Right lung (tissue), 2 donors: ENCODE measurements at regions not wholly inside any gene's neighbourhood (a gene's known extent, or its start where the extent isn't known, plus 50 kb on each side); places are given as distances from the start of the nearest gene placed in this dataset.
"Not testable (repeated sequence)": the region's sequence is repeated elsewhere in the genome, so short reads cannot be mapped to it uniquely, and the experiment has no call there.

Experiments
- DNase-seq, 2 donors: peaks; one replicate each; pipeline ENCODE4 v3.0.0-alpha.2; 2013

- peak in 1 of 2 donors; percentile 28 for DNase-seq
Measured at GRCh38 chr2:216992056-216992675, 132.3 kb upstream of the TNP1 start.

GRCh38 chr2:216991563-216991962 is 131.7 kb upstream of the TNP1 start:
- DNase-seq, result peak; percentile 73 to 76

GRCh38 chr2:216989340-216990129 is 129.7 kb upstream of the TNP1 start:
- no peak for DNase-seq

DNA sequence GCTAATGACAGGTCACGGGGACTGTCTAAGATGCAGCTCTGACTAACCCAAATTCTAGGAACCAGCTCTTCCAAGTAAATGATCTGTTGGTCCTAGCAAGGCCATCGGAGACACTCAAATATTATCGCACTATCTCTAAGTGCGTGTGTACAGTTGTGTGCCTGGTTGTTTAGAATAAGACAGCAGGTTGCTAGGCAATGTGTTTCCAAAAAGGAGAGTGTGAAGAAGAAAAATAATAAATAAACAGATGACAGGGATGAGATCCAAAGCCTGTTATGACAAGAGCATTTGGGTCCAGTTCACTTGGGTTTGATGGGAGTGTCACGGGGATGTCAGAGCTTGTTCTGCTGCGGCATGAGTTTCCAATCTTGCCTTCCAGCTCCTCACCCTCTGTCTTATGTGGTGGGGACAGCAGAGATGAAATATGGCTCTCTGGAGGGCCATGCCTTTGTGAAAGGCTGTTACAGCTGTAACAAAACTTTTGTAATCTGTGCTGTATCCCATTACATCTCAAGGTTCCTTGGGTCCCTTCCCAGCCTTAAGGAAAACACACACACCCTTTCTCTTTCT is 127.5 kb upstream of the TNP1 start:
- DNase-seq, result no peak

DNA sequence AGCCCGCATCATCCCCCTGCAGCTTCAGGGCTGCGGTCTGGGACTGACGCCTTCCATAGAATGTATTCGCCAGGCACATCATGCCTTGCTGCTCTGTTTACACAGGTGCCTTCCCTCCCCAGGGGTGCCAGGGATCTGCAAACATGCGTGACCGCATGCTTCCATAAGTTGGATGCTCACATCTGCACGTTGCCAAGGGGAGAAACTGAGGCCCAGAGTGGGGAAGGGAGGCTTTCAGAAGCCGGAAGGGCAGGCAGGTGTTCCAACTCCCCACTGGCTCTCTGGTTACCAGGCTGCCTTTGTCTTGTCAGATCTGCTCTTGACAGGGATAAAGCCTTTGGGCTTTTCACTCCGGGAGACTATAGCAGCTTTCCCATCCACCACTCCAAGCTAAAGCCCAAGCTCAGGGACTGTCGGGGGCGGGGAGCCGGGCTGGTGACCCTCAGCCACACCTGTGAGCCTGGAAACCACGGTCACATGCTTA is 125.8 kb upstream of the TNP1 start:
- DNase-seq, result no peak

- no peak for DNase-seq
Measured at GRCh38 chr2:216984937-216985336, 125.1 kb upstream of the TNP1 start.

GRCh38 chr2:216981951-216982350 is 122.1 kb upstream of the TNP1 start:
- DNase-seq, result not testable (repeated sequence)

- not testable (repeated sequence) for DNase-seq
Measured at GRCh38 chr2:216980510-216980909, 120.6 kb upstream of the TNP1 start.

DNA sequence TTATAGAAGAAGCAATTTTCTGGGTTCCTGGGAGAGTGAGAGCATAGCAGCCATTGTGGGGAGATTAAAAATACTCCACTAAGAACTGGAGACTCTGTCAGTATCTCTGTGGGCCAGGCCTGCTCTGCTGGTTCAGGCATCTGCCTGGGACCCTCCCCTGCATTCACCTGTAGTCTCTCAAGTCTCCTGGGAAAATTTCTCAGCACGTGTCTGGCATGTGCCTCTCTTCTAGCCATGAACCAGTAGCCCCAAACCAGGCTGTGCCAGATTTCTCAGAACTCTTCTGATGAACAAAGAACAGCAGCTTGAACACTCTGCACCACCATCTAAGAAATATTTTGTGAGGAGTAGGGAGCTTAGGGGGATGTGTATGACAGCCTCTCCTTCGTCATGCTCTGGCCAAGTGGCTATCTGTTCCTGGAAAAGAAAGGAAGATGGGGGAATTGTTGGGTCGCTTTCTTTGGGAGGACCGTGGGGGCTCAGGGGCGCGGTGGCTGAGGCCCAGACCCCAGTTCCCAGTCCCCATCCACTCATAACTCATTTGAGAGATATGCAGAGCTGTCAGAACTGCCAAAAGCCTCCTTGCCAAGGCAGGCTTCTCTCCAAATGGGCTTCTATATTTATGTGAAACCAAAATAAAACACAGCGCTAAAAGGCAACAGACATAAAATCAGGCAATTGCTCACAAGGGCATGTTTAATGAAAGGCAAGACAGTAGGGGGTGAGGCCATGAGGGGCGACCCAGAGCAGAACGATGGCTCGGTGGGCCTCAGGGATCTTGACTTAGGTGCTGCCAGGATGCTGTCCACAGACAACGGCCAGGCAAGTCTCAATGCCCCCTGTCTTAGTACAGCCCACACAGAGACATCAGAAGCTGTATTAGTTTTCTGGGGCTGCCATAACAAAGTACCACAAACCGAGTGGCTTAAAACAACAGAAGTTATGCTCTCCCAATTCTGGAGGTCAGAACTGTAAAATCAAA is 114.7 kb upstream of the TNP1 start:
- no peak for DNase-seq

DNA sequence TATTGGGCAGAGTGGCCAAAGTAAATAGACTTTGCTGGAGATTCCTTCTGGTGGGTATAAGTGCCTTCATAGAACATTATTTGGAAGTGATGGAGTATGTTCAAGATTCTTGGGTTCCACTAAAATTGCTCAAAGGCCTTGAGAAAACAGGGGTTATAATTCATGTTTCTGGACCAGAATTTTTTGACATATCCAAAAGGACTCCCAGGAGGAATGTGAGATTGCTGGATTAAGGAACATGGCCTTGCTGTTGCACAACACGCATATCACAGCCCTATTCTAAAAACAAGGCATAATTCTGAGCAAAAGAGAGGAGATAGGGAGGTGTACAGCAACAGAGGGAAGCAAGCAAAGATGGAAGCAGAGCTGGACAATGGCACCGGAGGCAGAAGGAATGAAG is 111.7 kb upstream of the TNP1 start:
- no peak for DNase-seq

DNA sequence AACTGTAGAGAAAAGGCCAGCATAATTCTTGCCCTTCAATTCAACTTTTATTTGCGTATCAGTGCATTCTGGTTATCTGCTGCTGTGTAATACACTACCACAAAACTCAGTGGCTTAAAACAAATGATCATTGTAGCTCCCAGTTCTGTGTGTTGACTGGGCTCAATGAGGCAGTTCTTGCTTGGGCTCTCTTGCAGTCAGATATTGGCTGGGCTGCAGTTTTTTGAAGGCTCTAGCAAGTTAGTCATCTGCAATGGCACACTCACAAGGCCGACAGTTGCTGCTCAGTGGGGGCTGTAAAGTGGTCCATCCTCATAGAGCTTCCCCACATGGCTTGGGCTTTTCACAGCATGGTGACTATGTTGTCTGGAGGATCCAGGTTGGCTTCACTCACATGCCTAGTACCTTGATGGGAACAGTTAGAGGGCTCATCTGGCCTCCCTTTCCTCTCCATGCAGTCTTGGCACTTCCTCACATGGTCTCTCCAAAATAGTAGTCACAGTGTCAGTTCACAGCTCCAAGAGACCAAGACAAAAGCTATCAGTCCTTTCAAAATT is 110.6 kb upstream of the TNP1 start:
- no peak for DNase-seq

GRCh38 chr2:216967889-216968288 is 108.0 kb upstream of the TNP1 start:
- DNase-seq, result no peak

- DNase-seq, result no peak
Measured at GRCh38 chr2:216960671-216961268, 100.9 kb upstream of the TNP1 start.

DNA sequence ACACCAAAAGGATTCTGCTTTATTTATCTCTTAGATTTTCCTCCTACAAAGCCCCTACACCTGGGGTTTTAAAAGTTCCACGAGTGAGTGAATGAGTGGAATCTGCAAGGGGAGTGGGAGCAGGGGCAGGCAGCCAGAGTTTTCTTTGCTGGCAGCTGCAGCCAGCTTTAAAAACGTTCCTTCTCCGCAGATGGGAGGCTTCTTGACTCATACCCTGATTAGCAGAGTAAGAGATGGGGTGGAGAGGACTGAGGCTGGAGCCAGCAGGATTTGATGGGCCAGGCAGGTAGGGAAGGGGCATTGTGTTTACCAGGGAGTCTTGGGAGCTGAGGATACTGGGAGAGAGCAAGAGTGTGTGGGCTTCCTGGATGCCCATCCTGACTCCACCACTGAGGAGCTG is 99.6 kb upstream of the TNP1 start:
- no peak for DNase-seq

DNA sequence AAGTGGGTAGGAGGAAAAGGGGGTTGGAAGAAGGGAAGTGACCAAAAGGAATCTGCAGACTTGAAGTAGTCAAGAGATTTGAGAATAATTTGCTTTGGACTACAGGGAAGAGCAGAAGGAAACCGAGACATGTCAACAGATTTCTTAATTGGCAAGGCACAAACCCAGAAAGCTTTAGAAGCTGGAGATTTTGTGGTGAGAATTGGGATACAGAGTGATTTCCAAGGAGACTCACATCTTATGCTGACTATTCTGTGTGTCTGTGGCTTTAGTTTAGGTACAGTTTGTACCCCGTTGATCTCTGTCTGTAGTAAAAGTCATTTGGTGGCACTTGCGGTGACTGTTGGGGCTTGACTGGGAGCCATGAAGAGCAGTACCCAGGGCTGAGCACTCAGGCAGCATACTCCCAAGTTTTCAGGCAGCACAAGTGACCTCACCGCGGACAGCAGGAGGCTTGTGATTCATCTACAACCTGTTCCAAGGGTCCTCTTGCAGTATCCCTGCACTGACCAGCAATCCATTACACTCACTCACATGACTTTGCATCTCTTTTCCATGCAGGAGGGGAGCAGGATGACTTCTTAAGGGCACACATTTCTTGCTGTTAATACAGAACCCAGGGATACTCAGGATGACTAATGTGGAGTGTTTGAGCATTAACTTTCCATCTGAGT is 97.1 kb upstream of the TNP1 start:
- DNase-seq, result no peak

- no peak for DNase-seq
Measured at GRCh38 chr2:216951171-216951570, 91.3 kb upstream of the TNP1 start.

- DNase-seq, result no peak
Measured at GRCh38 chr2:216950547-216950946, 90.7 kb upstream of the TNP1 start.

DNA sequence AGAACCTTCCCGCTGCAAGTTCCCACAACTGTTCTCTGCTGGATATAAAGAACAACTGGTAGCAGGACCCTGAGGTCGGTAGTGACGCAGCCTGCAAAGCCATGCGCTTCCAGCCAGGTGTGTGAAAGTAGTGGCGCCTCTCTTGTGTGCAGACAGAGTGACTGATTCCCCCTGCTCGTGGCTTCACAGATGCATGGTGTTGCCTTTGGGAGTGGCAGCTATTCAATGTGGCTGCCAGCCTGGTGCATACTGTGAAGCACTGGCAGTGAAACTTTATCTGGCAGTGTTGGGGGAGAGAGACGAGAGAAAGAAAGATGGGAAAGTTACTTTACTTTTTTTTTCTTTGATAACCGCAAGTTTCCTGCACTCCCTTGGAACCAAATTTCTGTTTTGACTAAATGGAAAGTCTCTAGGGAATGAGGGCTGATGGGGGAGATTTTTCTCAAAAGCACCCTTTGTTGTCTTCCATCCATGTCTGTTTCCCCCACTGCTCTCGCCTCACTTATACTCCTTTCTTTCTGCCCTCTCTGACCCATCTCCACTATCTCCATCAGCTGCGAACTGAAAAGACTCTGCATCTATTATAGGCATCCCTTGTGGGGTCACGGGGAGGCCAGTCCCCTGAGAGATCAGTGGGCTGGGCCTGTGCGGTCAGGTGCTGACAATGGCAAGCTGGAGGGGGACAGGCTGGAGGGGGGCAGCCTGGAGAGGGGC is 90.0 kb upstream of the TNP1 start:
- no peak for DNase-seq

- no peak for DNase-seq
Measured at GRCh38 chr2:216947055-216947454, 87.2 kb upstream of the TNP1 start.

DNA sequence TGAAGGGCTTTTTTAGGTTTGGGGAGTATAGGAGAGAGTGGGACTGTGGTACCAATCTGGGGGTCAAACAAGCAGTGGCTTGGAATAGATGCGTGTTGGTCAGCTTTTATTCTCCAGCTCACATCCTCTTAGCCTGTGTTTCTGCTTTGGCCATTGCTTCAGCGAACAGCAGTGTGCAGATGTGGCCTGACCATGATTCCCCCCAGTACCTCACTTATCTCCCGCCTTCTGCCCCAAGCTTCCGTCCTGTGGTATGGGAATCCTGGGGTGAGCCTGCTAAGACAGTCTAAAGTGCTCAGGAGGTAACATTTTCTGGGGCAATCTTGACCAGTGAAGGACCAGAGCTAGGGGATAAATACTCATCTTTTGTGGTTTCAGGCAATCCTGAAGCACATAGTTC is 84.9 kb upstream of the TNP1 start:
- DNase-seq, result no peak
